GM12892 (cell line): ENCODE measurements at regions not wholly inside any gene's neighbourhood (a gene's known extent, or its start where the extent isn't known, plus 50 kb on each side); places are given as distances from the start of the nearest gene placed in this dataset.

Experiments used
- POLR2A ChIP-seq: IDR thresholded peaks from 2 replicates; pipeline ENCODE4 v1.6.1; 2011; ENCODE audit warnings: low read depth, low read length, control low read depth
- POLR2AphosphoS5 ChIP-seq: IDR thresholded peaks from 2 replicates; pipeline ENCODE4 v1.6.1; 2011; ENCODE audit warnings: low read depth, low read length, control low read depth

DNA sequence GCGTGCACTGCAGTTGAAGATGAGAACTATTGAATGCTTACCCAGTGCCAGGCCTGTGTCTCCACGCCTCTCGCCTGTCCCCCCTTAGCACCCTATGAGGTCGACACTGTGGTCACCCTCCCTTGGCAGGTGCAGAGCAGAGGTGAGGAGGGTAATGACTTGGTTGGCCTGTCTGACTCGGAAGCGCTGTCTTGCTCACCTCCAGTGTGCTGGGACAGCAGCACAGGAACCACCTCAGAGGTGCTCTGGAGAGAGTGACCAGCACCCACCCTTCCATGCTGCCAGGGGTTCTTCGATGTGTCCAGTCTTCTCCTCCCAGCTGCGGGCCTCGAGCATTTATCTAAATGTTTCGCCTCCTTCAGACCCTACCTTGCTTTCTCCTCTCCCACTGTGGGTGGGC is 178.3 kb upstream of the IRX2 start:
- TF ChIP-seq POLR2A: no peak
- TF ChIP-seq POLR2AphosphoS5: no peak
